Uterus (tissue), 2 donors: ENCODE measurements at regions not wholly inside any gene's neighbourhood (a gene's known extent, or its start where the extent isn't known, plus 50 kb on each side); places are given as distances from the start of the nearest gene placed in this dataset.

Experiments used
- CTCF ChIP-seq, 4 experiments: fragments of 200-600 bp in 2 of 4; fragments of 450-650 bp in 2 of 4; sonication (generic) in 2 of 4; IDR thresholded peaks; one replicate each; pipeline ENCODE4 v1.5.1; 2016 to 2019; ENCODE audit warnings: antibody characterized with exemption in 4 of 4, mild to moderate bottlenecking in 2 of 4, moderate library complexity in 1 of 4
- POLR2A ChIP-seq, 2 donors: fragments of 450-650 bp; IDR thresholded peaks; one replicate each; pipeline ENCODE4 v1.6.1; 2016; ENCODE audit warnings: antibody characterized with exemption in 2 of 2, mild to moderate bottlenecking in 1 of 2, moderate library complexity in 1 of 2

GRCh38 chr3:165946360-165946759 lies 109.1 kb upstream of the BCHE start:
- TF ChIP-seq CTCF (IDR thresholded peaks at IDR 0.05): no peak
- TF ChIP-seq POLR2A (IDR thresholded peaks at IDR 0.05): no peak
